GM23338 (cell line): ENCODE measurements at regions not wholly inside any gene's neighbourhood (a gene's known extent, or its start where the extent isn't known, plus 50 kb on each side); places are given as distances from the start of the nearest gene placed in this dataset.
A peak's percentile ranks its signal among the peaks of the same experiment; 100 is the strongest.
"Not testable (repeated sequence)": the region's sequence is repeated elsewhere in the genome, so short reads cannot be mapped to it uniquely, and the experiment has no call there.

Source experiments
- ATAC-seq: fragments of 200-7000 bp; cut with Tn5 transposase; 3 replicates; pipeline ENCODE4 v1.9.1; 2020
- DNase-seq: peaks from one replicate; pipeline ENCODE4 v3.0.0-alpha.2; 2015; ENCODE audit warnings: low spot score
- H2AFZ ChIP-seq: fragments of 200-600 bp; sonication (generic); 2 replicates; pipeline ENCODE4 v1.8.0; 2016; ENCODE audit warnings: antibody characterized with exemption, mild to moderate bottlenecking, moderate library complexity
- H3F3A ChIP-seq: fragments of 200-600 bp; sonication (generic); replicated peaks from 2 replicates; pipeline ENCODE4 v1.8.0; 2017; ENCODE audit warnings: antibody characterized with exemption, mixed run types, low read depth
- H3K27ac ChIP-seq: fragments of 200-600 bp; sonication (generic); 2 replicates; pipeline ENCODE4 v1.6.1; 2016; ENCODE audit warnings: low read depth
- H3K27me3 ChIP-seq: fragments of 200-600 bp; sonication (generic); 2 replicates; pipeline ENCODE4 v1.8.0; 2016; ENCODE audit warnings: mild to moderate bottlenecking, mixed run types, moderate library complexity; ENCODE audit not compliant: insufficient read depth
- H3K36me3 ChIP-seq: fragments of 200-600 bp; sonication (generic); 2 replicates; pipeline ENCODE4 v1.8.0; 2016; ENCODE audit warnings: mild to moderate bottlenecking; ENCODE audit not compliant: insufficient read depth
- H3K4me1 ChIP-seq: fragments of 200-600 bp; sonication (generic); 2 replicates; pipeline ENCODE4 v1.8.0; 2016; ENCODE audit warnings: mild to moderate bottlenecking, moderate library complexity; ENCODE audit not compliant: insufficient read depth
- H3K4me2 ChIP-seq: fragments of 200-600 bp; sonication (generic); 2 replicates; pipeline ENCODE4 v1.7.1; 2017; ENCODE audit warnings: mixed run types
- H3K4me3 ChIP-seq: fragments of 200-600 bp; sonication (generic); 2 replicates; pipeline ENCODE4 v1.6.1; 2016; ENCODE audit warnings: mixed run types
- H3K79me2 ChIP-seq: fragments of 200-600 bp; sonication (generic); replicated peaks from 2 replicates; pipeline ENCODE4 v1.8.0; 2017; ENCODE audit warnings: mild to moderate bottlenecking; ENCODE audit not compliant: insufficient read depth
- H3K9me2 ChIP-seq: fragments of 200-600 bp; sonication (generic); 2 replicates; pipeline ENCODE4 v1.8.0; 2017; ENCODE audit not compliant: insufficient read depth
- H4K20me1 ChIP-seq: fragments of 200-600 bp; sonication (generic); replicated peaks from 2 replicates; pipeline ENCODE4 v1.8.0; 2017; ENCODE audit warnings: mild to moderate bottlenecking; ENCODE audit not compliant: insufficient read depth
- H3K27ac Mint-ChIP-seq: 2 replicates; pipeline ENCODE4 v1.8.0; 2020; ENCODE audit warnings: inconsistent platforms, mild to moderate bottlenecking, moderate library complexity, mixed read lengths
- H3K27me3 Mint-ChIP-seq: 3 replicates; pipeline ENCODE4 v1.8.0; 2022; ENCODE audit warnings: low read depth, mild to moderate bottlenecking, moderate library complexity, mixed read lengths, inconsistent platforms; ENCODE audit not compliant: insufficient read depth, poor library complexity
- H3K36me3 Mint-ChIP-seq: 3 replicates; pipeline ENCODE4 v1.8.0; 2021; ENCODE audit warnings: low read depth, mild to moderate bottlenecking, inconsistent platforms, moderate library complexity, mixed read lengths
- H3K4me1 Mint-ChIP-seq: 3 replicates; pipeline ENCODE4 v1.8.0; 2020; ENCODE audit warnings: mild to moderate bottlenecking, inconsistent platforms, mixed read lengths
- H3K4me3 Mint-ChIP-seq: 3 replicates; pipeline ENCODE4 v1.8.0; 2021; ENCODE audit warnings: moderate library complexity, mild to moderate bottlenecking, inconsistent platforms, mixed read lengths
- H3K9me3 Mint-ChIP-seq: 3 replicates; pipeline ENCODE4 v1.8.0; 2020; ENCODE audit warnings: moderate library complexity, mild to moderate bottlenecking, inconsistent platforms, mixed read lengths

DNA sequence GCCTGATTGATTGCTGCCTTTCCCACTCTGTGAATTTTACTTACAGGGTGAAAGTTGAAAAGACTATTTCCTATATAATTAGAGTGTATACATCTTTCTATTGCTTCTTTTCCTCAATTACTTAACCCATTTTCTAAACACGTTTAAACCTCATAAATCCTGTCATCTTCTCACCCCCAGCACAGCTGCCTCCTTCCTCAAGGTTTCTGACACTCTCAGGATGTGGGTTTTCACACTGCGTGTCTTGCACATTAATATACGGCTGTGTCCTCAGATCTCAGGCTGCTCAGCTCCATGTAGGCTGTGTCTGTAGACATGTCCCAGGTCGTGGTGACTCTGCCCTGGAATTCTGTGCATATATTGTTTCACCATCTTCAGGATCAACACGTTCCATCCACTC lies 97.6 kb upstream of the GOLGA6L6 start:
- peaks cover 20% of the 10 kb centered on the region for H3K36me3 ChIP-seq
- H3K27ac ChIP-seq, H3K27ac Mint-ChIP-seq, H3K9me2 ChIP-seq, H3K4me3 Mint-ChIP-seq, H3K4me1 Mint-ChIP-seq, H2AFZ ChIP-seq, H3K27me3 ChIP-seq, H3K9me3 Mint-ChIP-seq, H3K27me3 Mint-ChIP-seq, H3K4me1 ChIP-seq, H4K20me1 ChIP-seq, H3K4me2 ChIP-seq, ATAC-seq, DNase-seq, H3K79me2 ChIP-seq, H3F3A ChIP-seq, H3K4me3 ChIP-seq: not testable (repeated sequence)
- peaks cover 24% of the 10 kb centered on the region for H3K36me3 Mint-ChIP-seq

DNA sequence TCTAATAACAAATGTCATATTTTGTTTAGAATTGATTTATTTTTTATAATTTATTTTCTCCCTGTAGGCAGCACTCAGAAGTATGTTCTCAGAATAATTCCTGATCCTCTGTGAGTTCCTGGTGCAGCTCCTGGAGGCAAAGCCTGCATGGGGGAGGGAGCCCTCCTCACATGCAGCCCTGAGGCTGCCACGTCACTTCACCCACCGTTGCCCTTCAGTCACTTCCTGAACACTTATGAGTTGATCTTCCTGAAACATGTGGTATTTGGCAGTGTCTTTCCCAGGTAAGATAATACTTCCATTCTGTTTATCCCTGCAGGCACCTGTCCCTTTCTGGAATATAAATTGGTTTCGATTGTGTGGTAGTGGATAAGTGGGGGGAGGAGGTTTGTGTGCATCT lies 95.9 kb upstream of the GOLGA6L6 start:
- H4K20me1 ChIP-seq, H2AFZ ChIP-seq, H3K4me3 Mint-ChIP-seq, DNase-seq, H3K27ac ChIP-seq, H3K36me3 Mint-ChIP-seq, H3K36me3 ChIP-seq, H3F3A ChIP-seq, H3K27me3 Mint-ChIP-seq, H3K79me2 ChIP-seq, H3K27ac Mint-ChIP-seq, H3K9me3 Mint-ChIP-seq, H3K9me2 ChIP-seq, H3K4me1 ChIP-seq, H3K4me1 Mint-ChIP-seq, H3K4me2 ChIP-seq, ATAC-seq, H3K27me3 ChIP-seq, H3K4me3 ChIP-seq: not testable (repeated sequence)

DNA sequence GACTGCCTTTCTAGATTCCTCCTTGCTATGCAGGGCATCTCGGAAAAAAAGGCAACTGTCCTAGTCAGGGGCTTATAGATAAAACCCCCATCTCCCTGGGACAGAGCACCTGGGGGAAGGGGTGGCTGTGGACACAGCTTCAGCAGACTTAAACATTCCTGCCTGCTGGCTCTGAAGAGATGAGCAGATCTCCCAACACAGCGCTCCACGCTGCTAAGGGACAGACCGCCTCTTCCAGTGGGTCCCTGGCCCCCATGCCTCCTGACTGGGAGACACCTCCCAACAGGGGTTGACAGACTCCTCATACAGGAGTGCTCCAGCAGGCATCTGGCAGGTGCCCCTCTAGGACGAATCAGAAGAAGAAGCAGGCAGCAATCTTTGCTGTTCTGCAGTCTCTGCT lies 87.9 kb upstream of the GOLGA6L6 start:
- peaks cover 11% of the 10 kb centered on the region for H3K9me3 Mint-ChIP-seq
- H2AFZ ChIP-seq, H3F3A ChIP-seq, H3K4me2 ChIP-seq, H3K27me3 ChIP-seq, H3K27ac Mint-ChIP-seq, H3K79me2 ChIP-seq, H3K36me3 ChIP-seq, H4K20me1 ChIP-seq, H3K4me3 ChIP-seq, H3K27ac ChIP-seq, DNase-seq, H3K4me3 Mint-ChIP-seq, H3K9me2 ChIP-seq, H3K4me1 ChIP-seq, ATAC-seq, H3K4me1 Mint-ChIP-seq, H3K27me3 Mint-ChIP-seq, H3K36me3 Mint-ChIP-seq: not testable (repeated sequence)

DNA sequence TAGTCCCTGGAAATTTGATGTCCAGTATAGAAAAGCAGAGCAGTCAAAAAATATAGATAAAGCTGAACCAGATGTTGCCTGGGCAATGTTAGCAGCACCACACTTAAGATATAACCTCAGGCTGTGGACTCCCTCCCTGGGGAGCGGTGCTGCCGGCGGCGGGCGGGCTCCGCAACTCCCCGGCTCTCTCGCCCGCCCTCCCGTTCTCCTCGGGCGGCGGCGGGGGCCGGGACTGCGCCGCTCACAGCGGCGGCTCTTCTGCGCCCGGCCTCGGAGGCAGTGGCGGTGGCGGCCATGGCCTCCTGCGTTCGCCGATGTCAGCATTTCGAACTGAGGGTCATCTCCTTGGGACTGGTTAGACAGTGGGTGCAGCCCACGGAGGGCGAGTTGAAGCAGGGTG lies 86.9 kb upstream of the GOLGA6L6 start:
- H3K4me1 Mint-ChIP-seq, H4K20me1 ChIP-seq, H3K36me3 ChIP-seq, DNase-seq, H3K27ac ChIP-seq, H3K79me2 ChIP-seq, H3K9me2 ChIP-seq, H3F3A ChIP-seq, H3K4me2 ChIP-seq, H3K4me1 ChIP-seq, H3K27me3 Mint-ChIP-seq, H3K4me3 Mint-ChIP-seq, H3K36me3 Mint-ChIP-seq, H2AFZ ChIP-seq, H3K4me3 ChIP-seq, H3K27me3 ChIP-seq, H3K27ac Mint-ChIP-seq, ATAC-seq: not testable (repeated sequence)
- peaks cover 13% of the 10 kb centered on the region for H3K9me3 Mint-ChIP-seq

DNA sequence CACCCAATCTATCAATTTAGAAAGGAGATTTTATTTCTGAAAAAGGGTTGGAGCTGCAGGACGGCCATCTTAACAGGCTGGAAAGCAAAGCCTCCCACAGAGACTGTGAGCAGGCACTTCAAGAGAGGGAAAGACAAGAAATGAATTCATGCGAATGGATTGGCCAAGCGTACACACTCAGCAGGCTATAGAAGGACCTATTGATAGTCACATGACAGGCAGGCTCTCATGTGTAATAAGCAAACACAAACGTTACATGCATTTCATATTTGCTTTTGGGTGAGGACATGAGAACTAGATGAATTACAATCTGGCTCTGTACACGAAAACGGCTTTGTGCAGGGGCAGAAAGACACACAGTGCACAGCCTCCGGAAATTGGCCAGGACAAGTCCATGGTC lies 83.9 kb upstream of the GOLGA6L6 start:
- not testable (repeated sequence) for H3F3A ChIP-seq, H3K4me3 Mint-ChIP-seq, H3K27ac Mint-ChIP-seq, H3K36me3 Mint-ChIP-seq, H3K27me3 Mint-ChIP-seq, H3K4me2 ChIP-seq, H2AFZ ChIP-seq, H3K27ac ChIP-seq, H3K9me2 ChIP-seq, H3K4me1 Mint-ChIP-seq, DNase-seq, H3K4me3 ChIP-seq, H3K27me3 ChIP-seq, H3K36me3 ChIP-seq, H3K4me1 ChIP-seq, H3K79me2 ChIP-seq, H4K20me1 ChIP-seq, ATAC-seq
- H3K9me3 Mint-ChIP-seq = peaks cover 13% of the 10 kb centered on the region

DNA sequence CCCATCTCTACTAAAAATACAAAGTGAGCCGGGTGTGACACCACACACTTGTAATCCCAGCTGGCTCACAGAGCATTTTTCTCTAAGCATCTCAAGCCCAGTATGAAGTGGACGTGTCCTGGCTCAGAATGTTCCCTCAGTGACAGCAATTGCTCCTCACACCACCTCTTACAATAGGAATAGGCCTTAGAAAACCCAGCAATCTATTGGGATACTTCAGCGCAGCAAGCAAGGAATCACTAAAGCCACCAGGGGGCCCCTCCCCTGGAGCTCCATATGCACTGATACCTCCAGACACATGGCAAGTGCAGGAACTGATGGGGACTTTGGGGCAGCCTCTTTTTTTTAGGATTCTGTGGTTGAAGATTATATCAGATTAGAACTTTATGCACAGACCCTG lies 82.5 kb upstream of the GOLGA6L6 start:
- not testable (repeated sequence) for H3K27ac ChIP-seq, H3K27me3 Mint-ChIP-seq, H3F3A ChIP-seq, H3K4me2 ChIP-seq, H3K27ac Mint-ChIP-seq, ATAC-seq, H3K27me3 ChIP-seq, H3K36me3 Mint-ChIP-seq, H3K9me2 ChIP-seq, H4K20me1 ChIP-seq, H3K4me1 Mint-ChIP-seq, H3K4me3 Mint-ChIP-seq, DNase-seq, H3K4me1 ChIP-seq, H2AFZ ChIP-seq, H3K4me3 ChIP-seq, H3K79me2 ChIP-seq, H3K36me3 ChIP-seq
- H3K9me3 Mint-ChIP-seq = peaks cover 13% of the 10 kb centered on the region

DNA sequence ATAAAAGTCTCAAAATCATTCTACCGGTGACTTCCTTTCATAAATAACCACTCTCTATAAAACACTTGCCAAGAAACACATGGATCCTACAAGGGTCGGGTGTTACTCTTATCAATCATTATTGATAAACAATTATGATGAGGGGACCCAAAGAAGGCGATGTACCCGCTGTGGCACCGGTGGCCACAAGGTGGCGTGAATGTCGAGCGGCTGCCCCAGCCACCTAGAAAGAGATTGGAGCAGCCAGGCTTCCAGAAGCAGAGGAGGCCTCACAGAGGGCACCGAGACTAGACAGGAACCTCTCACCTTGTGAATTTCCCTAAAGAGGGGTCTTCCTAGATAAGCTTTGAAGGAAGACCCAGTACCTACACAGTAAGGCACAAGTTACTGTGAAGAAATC lies 80.5 kb upstream of the GOLGA6L6 start:
- H3F3A ChIP-seq, H3K27ac ChIP-seq, H2AFZ ChIP-seq, H3K9me3 Mint-ChIP-seq, H3K4me2 ChIP-seq, H3K36me3 ChIP-seq, H3K9me2 ChIP-seq, DNase-seq, H3K27me3 ChIP-seq, H3K4me1 ChIP-seq, H3K79me2 ChIP-seq, H4K20me1 ChIP-seq, H3K4me1 Mint-ChIP-seq, H3K27ac Mint-ChIP-seq, H3K36me3 Mint-ChIP-seq, H3K4me3 Mint-ChIP-seq, H3K27me3 Mint-ChIP-seq, H3K4me3 ChIP-seq: not testable (repeated sequence)
- peak; percentile 35; the same call in 1 of the 3 replicates for ATAC-seq
